ENCODE measurements at regions not wholly inside any gene's neighbourhood (a gene's known extent, or its start where the extent isn't known, plus 50 kb on each side); places are given as distances from the start of the nearest gene placed in this dataset.

DNA sequence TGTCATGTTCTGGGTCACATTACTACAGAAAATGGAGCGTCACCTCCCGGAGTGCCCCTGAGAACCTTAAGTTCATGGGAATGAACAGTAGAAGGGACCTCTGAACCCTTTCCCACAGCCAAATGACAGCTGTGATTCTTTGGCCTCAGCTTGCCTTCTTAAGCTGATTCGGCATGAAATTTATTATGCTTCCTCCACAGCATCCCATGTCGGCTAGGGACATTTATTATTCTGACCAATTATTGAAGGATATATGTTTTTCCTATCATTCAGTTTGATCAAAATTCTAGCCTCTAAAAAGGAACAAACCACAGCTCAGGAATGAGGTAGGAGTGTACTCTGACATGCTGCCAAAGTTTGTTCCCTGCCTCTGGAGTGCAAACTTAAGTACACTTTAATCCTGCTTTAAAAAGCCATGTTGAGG lies 440.6 kb downstream of the CETN3 start:
- no peak overlapping the region for H3K27ac ChIP-seq (ENCODE audit: insufficient read depth, low read depth, low read length)
- dilution Hi-C loops (cut with MboI; ENCODE audit: extremely low pct_ligation_motif_present, low sequenced_read_pairs): no loop called here
- TF ChIP-seq EZH2 (IDR thresholded peaks at IDR 0.05; ENCODE audit: borderline replicate concordance, low read depth, low read length, severe bottlenecking) (no peak), GATA2 (IDR thresholded peaks at IDR 0.05; ENCODE audit: insufficient read depth, insufficient read length, low read depth, low read length) (no peak), CTCF (IDR thresholded peaks at IDR 0.05; ENCODE audit: extremely low read depth in 1 of 2, insufficient read depth in 1 of 2, low read depth in 1 of 2, low read length in 2 of 2) (no peak), MAX (IDR thresholded peaks at IDR 0.05; ENCODE audit: insufficient read depth, insufficient read length) (no peak), POLR2AphosphoS5 (IDR thresholded peaks at IDR 0.05; ENCODE audit: insufficient read depth, low read depth, low read length) (no peak), JUN (IDR thresholded peaks at IDR 0.05; ENCODE audit: borderline replicate concordance, insufficient read depth, insufficient read length, low read depth) (no peak), MYC (IDR thresholded peaks at IDR 0.05; ENCODE audit: low read depth, low read length) (no peak)

More for the DNA sequence above, 440.6 kb downstream of the CETN3 start:
- Histone ChIP-seq H3K9me3 (replicated peaks; ENCODE audit: control insufficient read depth, insufficient read depth, low read length) (no peaks in the 10 kb centered on the region), H3K9me1 (replicated peaks; ENCODE audit: control insufficient read depth, extremely low read depth, insufficient read depth, low read length) (no peaks in the 10 kb centered on the region), H3K4me1 (ENCODE audit: control insufficient read depth, extremely low read depth, insufficient read depth, low read length) (no peaks in the 10 kb centered on the region), H3K9ac (replicated peaks; ENCODE audit: extremely low read depth, insufficient read depth, low read length) (no peak overlapping the region), H3K27me3 (ENCODE audit: control insufficient read depth in 2 of 2, insufficient read depth in 2 of 2, low read length in 2 of 2) (no peaks in the 10 kb centered on the region), H3K36me3 (ENCODE audit: control insufficient read depth in 2 of 2, extremely low read depth in 1 of 2, insufficient read depth in 2 of 2, low read length in 2 of 2) (no peaks in the 10 kb centered on the region), H4K20me1 (replicated peaks; ENCODE audit: control insufficient read depth, extremely low read depth, insufficient read depth, low read length) (no peaks in the 10 kb centered on the region), H2AFZ (ENCODE audit: low read depth, low read length) (no peak overlapping the region), H3K4me2 (ENCODE audit: insufficient read depth, low read length) (no peak overlapping the region), H3K79me2 (ENCODE audit: control insufficient read depth, insufficient read depth, low read length) (no peaks in the 10 kb centered on the region), H3K4me3 (replicated peaks in 1 of 3; ENCODE audit: insufficient read depth in 1 of 3, low read depth in 1 of 3, low read length in 3 of 3) (no peak overlapping the region)
- ChIA-PET CTCF (no interaction called here), POLR2A (no interaction called here)
- intact Hi-C loops (cut with micrococcal nuclease): no loop called here
- FAIRE-seq (no peak), DNase-seq (ENCODE audit: low read depth, low spot score) (no peak)
- no TSS peak for BruUV-seq (replicated peaks)

Data from endothelial cell of umbilical vein (primary cell).